PC-3 (cell line): ENCODE measurements at regions not wholly inside any gene's neighbourhood (a gene's known extent, or its start where the extent isn't known, plus 50 kb on each side); places are given as distances from the start of the nearest gene placed in this dataset.

Source experiments
- EZH2phosphoT487 ChIP-seq: fragments of 300-600 bp; sonication (generic); IDR thresholded peaks from 2 replicates; pipeline ENCODE4 v1.6.1; 2018; ENCODE audit warnings: mild to moderate bottlenecking, antibody characterized with exemption, low read length, borderline replicate concordance
- TF ChIP-seq, protein P1 (sequence below): fragments of 300-600 bp; sonication (generic); conservative IDR thresholded peaks from 2 replicates; pipeline ENCODE4 v1.5.1; 2017; ENCODE audit warnings: antibody characterized with exemption, low read depth, mild to moderate bottlenecking, low read length

DNA sequence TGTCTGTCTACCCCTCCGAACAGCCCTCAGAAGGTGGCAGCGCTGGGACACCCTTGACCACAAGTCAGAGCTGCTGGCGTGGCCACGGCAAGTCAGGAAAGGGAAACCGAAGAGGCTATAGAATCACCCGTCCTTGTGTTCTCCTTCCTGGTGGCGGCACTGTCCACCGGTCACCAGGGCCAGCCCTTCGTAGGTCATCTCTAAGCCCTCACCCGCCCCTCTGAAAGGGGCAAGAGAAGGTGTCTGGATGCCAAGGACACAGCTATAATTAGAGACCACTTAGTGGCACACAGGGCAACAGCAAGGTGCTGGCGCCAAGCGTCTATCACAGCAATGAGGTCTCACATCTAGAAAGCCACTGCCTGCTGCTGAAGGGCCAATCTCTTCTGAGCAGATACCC lies 320.9 kb downstream of the SHANK2 start:
- TF ChIP-seq, protein P1, sequence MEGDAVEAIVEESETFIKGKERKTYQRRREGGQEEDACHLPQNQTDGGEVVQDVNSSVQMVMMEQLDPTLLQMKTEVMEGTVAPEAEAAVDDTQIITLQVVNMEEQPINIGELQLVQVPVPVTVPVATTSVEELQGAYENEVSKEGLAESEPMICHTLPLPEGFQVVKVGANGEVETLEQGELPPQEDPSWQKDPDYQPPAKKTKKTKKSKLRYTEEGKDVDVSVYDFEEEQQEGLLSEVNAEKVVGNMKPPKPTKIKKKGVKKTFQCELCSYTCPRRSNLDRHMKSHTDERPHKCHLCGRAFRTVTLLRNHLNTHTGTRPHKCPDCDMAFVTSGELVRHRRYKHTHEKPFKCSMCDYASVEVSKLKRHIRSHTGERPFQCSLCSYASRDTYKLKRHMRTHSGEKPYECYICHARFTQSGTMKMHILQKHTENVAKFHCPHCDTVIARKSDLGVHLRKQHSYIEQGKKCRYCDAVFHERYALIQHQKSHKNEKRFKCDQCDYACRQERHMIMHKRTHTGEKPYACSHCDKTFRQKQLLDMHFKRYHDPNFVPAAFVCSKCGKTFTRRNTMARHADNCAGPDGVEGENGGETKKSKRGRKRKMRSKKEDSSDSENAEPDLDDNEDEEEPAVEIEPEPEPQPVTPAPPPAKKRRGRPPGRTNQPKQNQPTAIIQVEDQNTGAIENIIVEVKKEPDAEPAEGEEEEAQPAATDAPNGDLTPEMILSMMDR = no peak
- no peak for TF ChIP-seq EZH2phosphoT487
